Adipocyte (in vitro differentiated cells): ENCODE measurements at regions not wholly inside any gene's neighbourhood (a gene's known extent, or its start where the extent isn't known, plus 50 kb on each side); places are given as distances from the start of the nearest gene placed in this dataset.

Source experiments
- DNase-seq: peaks from one replicate; pipeline ENCODE4 v3.0.0-alpha.2; 2015; ENCODE audit warnings: low read depth
- H3K27me3 ChIP-seq: replicated peaks from 2 replicates; pipeline ENCODE4 v1.7.0; 2013; ENCODE audit warnings: mild to moderate bottlenecking, low read length, moderate library complexity; ENCODE audit not compliant: control insufficient read depth, insufficient read depth
- H3K36me3 ChIP-seq: 2 replicates; pipeline ENCODE4 v1.7.0; 2013; ENCODE audit warnings: low read length, mild to moderate bottlenecking, moderate library complexity; ENCODE audit not compliant: control insufficient read depth, insufficient read depth, severe bottlenecking
- H3K4me1 ChIP-seq: 2 replicates; pipeline ENCODE4 v1.7.0; 2013; ENCODE audit warnings: mild to moderate bottlenecking, low read length, moderate library complexity; ENCODE audit not compliant: control insufficient read depth, insufficient read depth
- H3K4me3 ChIP-seq: 2 replicates; pipeline ENCODE4 v1.7.0; 2013; ENCODE audit warnings: mild to moderate bottlenecking, low read length, moderate library complexity
- H3K9ac ChIP-seq: 2 replicates; pipeline ENCODE4 v1.7.0; 2013; ENCODE audit warnings: mild to moderate bottlenecking, low read length, moderate library complexity
- H3K9me3 ChIP-seq: 2 replicates; pipeline ENCODE4 v1.7.0; 2013; ENCODE audit warnings: mild to moderate bottlenecking, low read length, moderate library complexity; ENCODE audit not compliant: control insufficient read depth

- Histone ChIP-seq H3K4me3 (no peak overlapping the region), H3K9me3 (no peaks in the 10 kb centered on the region), H3K36me3 (no peaks in the 10 kb centered on the region), H3K27me3 (peaks cover 8% of the 10 kb centered on the region), H3K9ac (no peak overlapping the region), H3K4me1 (peaks cover 30% of the 10 kb centered on the region)
- no peak for DNase-seq
These were observed 529.3 kb downstream of the MATN1 start for GRCh38 chr1:30194046-30194619.

- Histone ChIP-seq H3K36me3 (no peaks in the 10 kb centered on the region), H3K4me1 (peaks cover 30% of the 10 kb centered on the region), H3K27me3 (no peaks in the 10 kb centered on the region), H3K4me3 (no peak overlapping the region), H3K9ac (no peak overlapping the region), H3K9me3 (no peaks in the 10 kb centered on the region)
- DNase-seq, result no peak
These were observed 530.3 kb downstream of the MATN1 start for GRCh38 chr1:30192969-30193630.

GRCh38 chr1:30191154-30191702 lies 532.2 kb downstream of the MATN1 start:
- peak overlapping the region; percentile 18 for H3K4me3 ChIP-seq
- no peaks in the 10 kb centered on the region for H3K36me3 ChIP-seq
- peaks cover 15% of the 10 kb centered on the region for H3K4me1 ChIP-seq
- H3K27me3 ChIP-seq, result peaks cover 7% of the 10 kb centered on the region
- H3K9me3 ChIP-seq, result no peaks in the 10 kb centered on the region
- peak overlapping the region; percentile 64 for H3K9ac ChIP-seq
- DNase-seq, result peak; percentile 73

- Histone ChIP-seq H3K4me3 (peak overlapping the region; percentile 18), H3K4me1 (peaks cover 15% of the 10 kb centered on the region), H3K27me3 (peaks cover 12% of the 10 kb centered on the region), H3K9me3 (no peaks in the 10 kb centered on the region), H3K36me3 (no peaks in the 10 kb centered on the region), H3K9ac (peak overlapping the region; percentile 64)
- no peak for DNase-seq
These were observed 532.8 kb downstream of the MATN1 start for GRCh38 chr1:30190511-30191153.

- H3K9me3 ChIP-seq, result no peaks in the 10 kb centered on the region
- no peak overlapping the region for H3K4me3 ChIP-seq
- no peak overlapping the region for H3K9ac ChIP-seq
- H3K36me3 ChIP-seq, result no peaks in the 10 kb centered on the region
- H3K27me3 ChIP-seq, result peaks cover 19% of the 10 kb centered on the region
- no peak for DNase-seq
- H3K4me1 ChIP-seq, result peaks cover 15% of the 10 kb centered on the region
These were observed 533.4 kb downstream of the MATN1 start for GRCh38 chr1:30189818-30190500.

GRCh38 chr1:30188999-30189398 lies 534.4 kb downstream of the MATN1 start:
- DNase-seq, result no peak
- Histone ChIP-seq H3K9ac (no peak overlapping the region), H3K36me3 (no peaks in the 10 kb centered on the region), H3K4me1 (peaks cover 12% of the 10 kb centered on the region), H3K4me3 (no peak overlapping the region), H3K9me3 (no peaks in the 10 kb centered on the region), H3K27me3 (peaks cover 24% of the 10 kb centered on the region)

GRCh38 chr1:30188329-30188728 lies 535.1 kb downstream of the MATN1 start:
- no peak overlapping the region for H3K4me3 ChIP-seq
- H3K9ac ChIP-seq, result no peak overlapping the region
- peaks cover 24% of the 10 kb centered on the region for H3K27me3 ChIP-seq
- DNase-seq, result no peak
- peaks cover 11% of the 10 kb centered on the region for H3K4me1 ChIP-seq
- no peaks in the 10 kb centered on the region for H3K9me3 ChIP-seq
- no peaks in the 10 kb centered on the region for H3K36me3 ChIP-seq

GRCh38 chr1:30187413-30188023 lies 535.9 kb downstream of the MATN1 start:
- no peak for DNase-seq

GRCh38 chr1:30186586-30186985 lies 536.8 kb downstream of the MATN1 start:
- H3K27me3 ChIP-seq, result peaks cover 27% of the 10 kb centered on the region
- peaks cover 11% of the 10 kb centered on the region for H3K4me1 ChIP-seq
- no peaks in the 10 kb centered on the region for H3K9me3 ChIP-seq
- no peak overlapping the region for H3K9ac ChIP-seq
- DNase-seq, result no peak
- H3K4me3 ChIP-seq, result no peak overlapping the region
- no peaks in the 10 kb centered on the region for H3K36me3 ChIP-seq

More at GRCh38 chr1:30187413-30188023, 535.9 kb downstream of the MATN1 start:
- no peak overlapping the region for H3K4me3 ChIP-seq
- H3K9ac ChIP-seq, result no peak overlapping the region
- peaks cover 11% of the 10 kb centered on the region for H3K4me1 ChIP-seq
- H3K36me3 ChIP-seq, result no peaks in the 10 kb centered on the region
- H3K27me3 ChIP-seq, result peaks cover 27% of the 10 kb centered on the region
- H3K9me3 ChIP-seq, result no peaks in the 10 kb centered on the region

- H3K4me3 ChIP-seq, result no peak overlapping the region
- no peak overlapping the region for H3K9ac ChIP-seq
- DNase-seq, result no peak
- peaks cover 9% of the 10 kb centered on the region for H3K4me1 ChIP-seq
- H3K27me3 ChIP-seq, result peaks cover 27% of the 10 kb centered on the region
- H3K36me3 ChIP-seq, result no peaks in the 10 kb centered on the region
- H3K9me3 ChIP-seq, result no peaks in the 10 kb centered on the region
These were observed 537.6 kb downstream of the MATN1 start for GRCh38 chr1:30185809-30186208.

GRCh38 chr1:30185313-30185712 lies 538.1 kb downstream of the MATN1 start:
- Histone ChIP-seq H3K4me3 (no peak overlapping the region), H3K4me1 (peaks cover 4% of the 10 kb centered on the region), H3K36me3 (no peaks in the 10 kb centered on the region), H3K9me3 (no peaks in the 10 kb centered on the region), H3K9ac (no peak overlapping the region), H3K27me3 (peaks cover 27% of the 10 kb centered on the region)
- DNase-seq, result no peak
